Fibroblast of lung (primary cell): ENCODE measurements at regions not wholly inside any gene's neighbourhood (a gene's known extent, or its start where the extent isn't known, plus 50 kb on each side); places are given as distances from the start of the nearest gene placed in this dataset.

Experiments used
- DNase-seq, 2 donors: peaks; one replicate each; pipeline versions ENCODE4 v3.0.0 to v3.0.0-alpha.2; 2010; ENCODE audit warnings: low read depth in 2 of 2
- H2AFZ ChIP-seq: 2 replicates; pipeline ENCODE4 v1.5.1; 2012; ENCODE audit warnings: low read length, control low read depth, inconsistent platforms
- H3K27ac ChIP-seq: 2 replicates; pipeline ENCODE4 v1.5.1; 2011; ENCODE audit warnings: low read length, control low read depth; ENCODE audit not compliant: insufficient read depth
- H3K27me3 ChIP-seq: 2 replicates; pipeline ENCODE4 v1.5.1; 2011; ENCODE audit warnings: mild to moderate bottlenecking, low read length; ENCODE audit not compliant: control insufficient read depth, insufficient read depth
- H3K36me3 ChIP-seq: 2 replicates; pipeline ENCODE4 v1.5.1; 2011; ENCODE audit warnings: low read length; ENCODE audit not compliant: control insufficient read depth, insufficient read depth
- H3K4me1 ChIP-seq: 2 replicates; pipeline ENCODE4 v1.5.1; 2011; ENCODE audit warnings: low read length; ENCODE audit not compliant: control insufficient read depth, insufficient read depth; ENCODE audit errors: extremely low read depth
- H3K4me2 ChIP-seq: 2 replicates; pipeline ENCODE4 v1.5.1; 2011; ENCODE audit warnings: low read length, control low read depth; ENCODE audit not compliant: insufficient read depth; ENCODE audit errors: extremely low read depth
- H3K4me3 ChIP-seq, 4 experiments: fragments of 200-600 bp in 1 of 4; sonication (generic) in 1 of 4; replicated peaks in 1 of 4; 2 replicates each; pipeline ENCODE4 v1.5.1; 2011 to 2016; ENCODE audit warnings: low read length in 4 of 4, low read depth in 3 of 4, mild to moderate bottlenecking in 3 of 4, control low read depth in 2 of 4, inconsistent platforms in 1 of 4, mixed read lengths in 1 of 4; ENCODE audit not compliant: insufficient read depth in 1 of 4; ENCODE audit errors: control extremely low read depth in 1 of 4
- H3K79me2 ChIP-seq: 2 replicates; pipeline ENCODE4 v1.5.1; 2012; ENCODE audit warnings: mild to moderate bottlenecking, low read length, inconsistent platforms; ENCODE audit not compliant: control insufficient read depth, insufficient read depth
- H3K9ac ChIP-seq: 2 replicates; pipeline ENCODE4 v1.5.1; 2011; ENCODE audit warnings: mild to moderate bottlenecking, low read length, control low read depth; ENCODE audit not compliant: insufficient read depth
- H3K9me3 ChIP-seq: 2 replicates; pipeline ENCODE4 v1.5.1; 2012; ENCODE audit warnings: low read depth, low read length; ENCODE audit not compliant: control insufficient read depth, insufficient read depth
- H4K20me1 ChIP-seq: 2 replicates; pipeline ENCODE4 v1.5.1; 2011; ENCODE audit warnings: low read length; ENCODE audit not compliant: control insufficient read depth, insufficient read depth; ENCODE audit errors: extremely low read depth
- CTCF ChIP-seq, 2 donors: IDR thresholded peaks in 1 of 2; conservative IDR thresholded peaks in 1 of 2; 1 replicate in 1 of 2; 2 replicates in 1 of 2; pipeline ENCODE4 v1.5.1; 2011 to 2012; ENCODE audit warnings: low read length in 2 of 2, control low read depth in 1 of 2, inconsistent platforms in 1 of 2, low read depth in 1 of 2, mild to moderate bottlenecking in 1 of 2
- EZH2 ChIP-seq: IDR thresholded peaks from 2 replicates; pipeline ENCODE4 v1.5.1; 2012; ENCODE audit warnings: low read length, control low read depth, mild to moderate bottlenecking; ENCODE audit errors: missing control alignments

DNA sequence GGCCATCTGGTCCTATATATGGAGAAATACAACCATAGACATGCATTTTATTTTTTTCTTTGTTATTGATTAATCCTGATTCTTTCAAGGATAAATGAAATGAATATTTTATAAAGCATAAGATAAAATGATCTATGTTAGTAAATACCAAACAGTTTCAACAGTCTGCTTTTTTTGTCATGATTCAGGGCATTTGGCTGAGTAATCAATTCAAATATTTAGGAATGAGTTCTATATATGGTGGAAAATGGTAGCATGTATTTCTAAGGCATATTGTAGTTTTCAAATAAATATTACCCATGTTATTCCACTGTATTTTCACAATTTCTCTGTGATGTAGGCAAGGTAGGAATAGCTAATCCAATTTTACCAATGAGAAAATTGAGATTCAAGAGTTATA, 287.5 kb upstream of the FKBP1C start:
- H3K4me3 ChIP-seq = no peak overlapping the region
- H3K4me1 ChIP-seq = no peaks in the 10 kb centered on the region
- no peak overlapping the region for H3K4me2 ChIP-seq
- H3K27ac ChIP-seq = no peak overlapping the region
- no peak for DNase-seq
- no peaks in the 10 kb centered on the region for H3K27me3 ChIP-seq
- no peaks in the 10 kb centered on the region for H4K20me1 ChIP-seq
- H3K9me3 ChIP-seq = no peaks in the 10 kb centered on the region
- TF ChIP-seq CTCF (conservative IDR thresholded peaks at IDR 0.05 in 1 of 2, IDR thresholded peaks at IDR 0.05 in 1 of 2; ENCODE audit: low read depth in 1 of 2, low read length in 2 of 2) (no peak), EZH2 (no peak)
- H3K9ac ChIP-seq = no peak overlapping the region
- H2AFZ ChIP-seq = no peak overlapping the region
- H3K36me3 ChIP-seq = no peaks in the 10 kb centered on the region
- no peaks in the 10 kb centered on the region for H3K79me2 ChIP-seq

DNA sequence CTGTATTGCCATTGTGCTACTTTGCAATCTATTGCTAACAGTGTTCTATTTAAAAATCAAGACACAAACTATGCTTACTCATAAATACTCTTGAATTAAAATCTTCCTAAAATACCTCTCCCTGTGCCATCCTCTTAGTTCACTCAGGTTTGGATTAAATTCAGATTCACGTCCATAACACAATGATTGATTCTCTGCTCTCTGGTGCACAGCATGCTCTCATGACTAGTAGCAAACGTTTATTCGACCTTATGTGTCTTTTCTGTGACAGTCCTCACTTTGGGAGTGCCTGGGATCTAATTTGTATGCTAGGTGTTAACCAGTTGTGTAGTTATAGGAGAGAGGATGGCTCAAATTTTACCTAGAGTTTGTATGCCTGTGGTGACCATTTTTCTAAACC, 270.4 kb upstream of the FKBP1C start:
- no peak overlapping the region for H2AFZ ChIP-seq
- no peak overlapping the region for H3K4me2 ChIP-seq
- H3K4me3 ChIP-seq = no peak overlapping the region
- H3K79me2 ChIP-seq = no peaks in the 10 kb centered on the region
- TF ChIP-seq CTCF (conservative IDR thresholded peaks at IDR 0.05 in 1 of 2, IDR thresholded peaks at IDR 0.05 in 1 of 2; ENCODE audit: low read depth in 1 of 2, low read length in 2 of 2) (no peak), EZH2 (no peak)
- H3K9ac ChIP-seq = no peak overlapping the region
- H4K20me1 ChIP-seq = no peaks in the 10 kb centered on the region
- no peak overlapping the region for H3K27ac ChIP-seq
- no peaks in the 10 kb centered on the region for H3K9me3 ChIP-seq
- no peaks in the 10 kb centered on the region for H3K4me1 ChIP-seq
- no peaks in the 10 kb centered on the region for H3K27me3 ChIP-seq
- DNase-seq = no peak
- H3K36me3 ChIP-seq = no peaks in the 10 kb centered on the region

DNA sequence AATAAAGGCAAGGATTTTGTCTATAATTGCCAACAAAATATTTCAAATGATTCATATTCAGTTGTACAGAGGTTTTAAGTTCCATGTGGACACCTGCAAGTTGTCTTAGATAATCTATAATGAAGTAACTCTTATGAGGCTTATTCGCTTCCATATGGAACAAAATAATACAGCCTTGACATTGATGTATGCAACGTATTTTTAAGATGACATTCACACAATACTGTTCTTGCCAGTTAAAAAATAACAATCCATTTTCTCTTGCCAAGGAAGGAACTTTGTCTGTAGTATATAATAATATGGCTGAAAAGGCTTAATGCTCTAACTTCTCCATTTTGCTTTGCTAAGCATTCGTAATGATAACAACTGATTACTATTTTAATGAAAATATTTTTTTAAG, 269.3 kb upstream of the FKBP1C start:
- Histone ChIP-seq H3K4me1 (no peaks in the 10 kb centered on the region), H3K36me3 (no peaks in the 10 kb centered on the region), H3K4me2 (no peak overlapping the region), H3K9me3 (no peaks in the 10 kb centered on the region), H3K27me3 (no peaks in the 10 kb centered on the region), H2AFZ (no peak overlapping the region), H3K4me3 (no peak overlapping the region), H3K79me2 (no peaks in the 10 kb centered on the region), H3K27ac (no peak overlapping the region), H3K9ac (no peak overlapping the region), H4K20me1 (no peaks in the 10 kb centered on the region)
- no peak for DNase-seq
- no peak for TF ChIP-seq EZH2
- TF ChIP-seq CTCF (conservative IDR thresholded peaks at IDR 0.05 in 1 of 2, IDR thresholded peaks at IDR 0.05 in 1 of 2; ENCODE audit: low read depth in 1 of 2, low read length in 2 of 2) = no peak
